Activated gamma-delta T cell (primary cell): ENCODE measurements at regions not wholly inside any gene's neighbourhood (a gene's known extent, or its start where the extent isn't known, plus 50 kb on each side); places are given as distances from the start of the nearest gene placed in this dataset.

Experiments used
- DNase-seq: peaks from one replicate; lab custom pipeline; 2025; lab: John Stamatoyannopoulos, UW

- DNase-seq: no peak
These were observed 155.9 kb upstream of the RASGEF1B start for GRCh38 chr4:81627590-81627989.

GRCh38 chr4:81626851-81627250, 155.1 kb upstream of the RASGEF1B start:
- no peak for DNase-seq

GRCh38 chr4:81625422-81626417, 154.0 kb upstream of the RASGEF1B start:
- no peak for DNase-seq

- DNase-seq: no peak
These were observed 151.7 kb upstream of the RASGEF1B start for GRCh38 chr4:81623434-81623833.

GRCh38 chr4:81622474-81623184, 150.9 kb upstream of the RASGEF1B start:
- no peak for DNase-seq

GRCh38 chr4:81622028-81622427, 150.3 kb upstream of the RASGEF1B start:
- no peak for DNase-seq

- DNase-seq: no peak
These were observed 149.8 kb upstream of the RASGEF1B start for GRCh38 chr4:81621490-81621889.

- no peak for DNase-seq
These were observed 148.7 kb upstream of the RASGEF1B start for GRCh38 chr4:81620442-81620841.

GRCh38 chr4:81617545-81617944, 145.8 kb upstream of the RASGEF1B start:
- no peak for DNase-seq

GRCh38 chr4:81611221-81611620, 139.5 kb upstream of the RASGEF1B start:
- no peak for DNase-seq

GRCh38 chr4:81609844-81610243, 138.1 kb upstream of the RASGEF1B start:
- no peak for DNase-seq

GRCh38 chr4:81607950-81608349, 136.2 kb upstream of the RASGEF1B start:
- no peak for DNase-seq

GRCh38 chr4:81606801-81607501, 135.2 kb upstream of the RASGEF1B start:
- no peak for DNase-seq

GRCh38 chr4:81606166-81606565, 134.5 kb upstream of the RASGEF1B start:
- DNase-seq: no peak

GRCh38 chr4:81605271-81605670, 133.6 kb upstream of the RASGEF1B start:
- no peak for DNase-seq

- no peak for DNase-seq
These were observed 133.0 kb upstream of the RASGEF1B start for GRCh38 chr4:81604683-81605218.

- DNase-seq: no peak
These were observed 131.1 kb upstream of the RASGEF1B start for GRCh38 chr4:81602854-81603253.

GRCh38 chr4:81601358-81601694, 129.6 kb upstream of the RASGEF1B start:
- no peak for DNase-seq

GRCh38 chr4:81600520-81601357, 129.0 kb upstream of the RASGEF1B start:
- DNase-seq: no peak

GRCh38 chr4:81599742-81600380, 128.2 kb upstream of the RASGEF1B start:
- no peak for DNase-seq
